GM18870 (cell line): ENCODE measurements at regions not wholly inside any gene's neighbourhood (a gene's known extent, or its start where the extent isn't known, plus 50 kb on each side); places are given as distances from the start of the nearest gene placed in this dataset.
"Not testable (repeated sequence)": the region's sequence is repeated elsewhere in the genome, so short reads cannot be mapped to it uniquely, and the experiment has no call there.

Experiments
- ATAC-seq: cut with Tn5 transposase; IDR thresholded peaks from one replicate; pipeline ENCODE4 v1.9.1; 2021; ENCODE audit warnings: moderate library complexity; ENCODE audit not compliant: unreplicated experiment

DNA sequence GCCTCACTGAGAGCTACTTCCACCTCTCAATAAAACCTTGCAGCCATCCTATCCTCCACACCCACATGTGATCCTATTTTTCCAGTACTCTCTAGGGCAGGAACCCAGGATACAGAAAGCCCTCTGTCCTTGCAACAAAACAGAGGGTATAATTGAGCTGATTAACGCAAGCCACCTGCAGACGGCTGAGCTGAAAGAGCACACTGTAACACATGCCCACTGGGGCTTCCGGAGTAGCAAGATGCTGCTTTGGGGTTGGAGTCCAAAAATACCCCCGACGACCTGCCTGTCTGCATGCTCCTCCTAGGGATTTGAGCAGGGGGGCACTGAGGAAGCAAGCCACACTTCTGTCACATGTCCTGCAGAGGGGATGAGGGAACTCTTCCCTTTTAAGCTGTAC lies 401.1 kb upstream of the FOXG1 start:
- no peak for ATAC-seq

DNA sequence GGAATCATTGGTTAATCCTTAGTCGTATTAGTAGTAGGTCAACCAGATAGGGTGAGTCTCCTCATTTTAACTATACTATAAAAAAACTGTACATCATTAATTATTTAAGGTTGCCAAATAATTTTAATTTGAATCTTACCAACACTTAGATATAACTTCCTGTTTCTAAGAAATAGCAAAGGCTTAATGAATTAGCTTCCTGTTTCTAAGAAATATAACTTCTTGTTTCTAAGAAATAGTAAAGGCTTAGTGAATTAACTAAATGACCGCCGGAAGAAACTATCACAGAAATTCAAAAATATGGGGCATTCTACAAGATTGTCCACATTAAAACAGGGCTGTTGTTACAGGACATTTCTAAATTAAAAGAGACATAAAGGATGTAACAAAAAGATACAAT lies 392.9 kb upstream of the FOXG1 start:
- ATAC-seq = no peak

DNA sequence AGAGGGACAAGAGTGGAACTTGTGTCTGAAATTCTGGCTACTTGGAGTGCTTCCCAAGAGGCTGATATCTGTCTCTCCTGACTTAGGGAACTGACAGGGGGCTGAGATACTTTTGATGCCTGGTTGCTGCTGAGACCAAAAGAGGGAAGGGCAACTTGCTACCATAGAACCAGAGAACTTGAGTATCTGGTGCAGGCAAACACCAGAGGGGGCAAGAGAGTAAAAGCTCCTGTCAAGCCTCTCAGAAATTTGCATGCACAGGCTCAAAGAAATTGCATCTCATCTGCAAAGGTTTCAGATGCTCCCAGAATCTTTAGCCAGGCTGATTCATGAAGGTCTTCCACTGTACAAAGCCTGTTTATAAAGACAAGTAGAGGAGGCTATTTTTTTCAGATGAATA lies 391.3 kb upstream of the FOXG1 start:
- no peak for ATAC-seq

DNA sequence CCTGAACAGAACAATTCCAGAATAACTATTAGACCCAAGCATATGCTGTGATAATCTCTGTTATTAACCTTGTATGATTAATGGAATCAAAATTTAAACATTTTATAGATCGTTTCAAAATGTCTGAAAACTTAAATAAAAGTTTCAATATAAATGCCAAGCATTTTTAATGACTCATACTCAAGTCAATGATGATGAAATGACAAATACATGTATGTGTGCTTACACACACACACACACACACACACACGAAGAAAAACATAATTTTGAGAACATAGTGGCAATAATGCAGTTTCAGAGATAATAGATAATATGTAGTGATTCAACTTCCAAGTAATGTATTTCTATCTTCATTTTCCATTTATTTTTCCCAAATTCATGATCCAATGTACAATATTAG lies 384.9 kb upstream of the FOXG1 start:
- no peak for ATAC-seq

DNA sequence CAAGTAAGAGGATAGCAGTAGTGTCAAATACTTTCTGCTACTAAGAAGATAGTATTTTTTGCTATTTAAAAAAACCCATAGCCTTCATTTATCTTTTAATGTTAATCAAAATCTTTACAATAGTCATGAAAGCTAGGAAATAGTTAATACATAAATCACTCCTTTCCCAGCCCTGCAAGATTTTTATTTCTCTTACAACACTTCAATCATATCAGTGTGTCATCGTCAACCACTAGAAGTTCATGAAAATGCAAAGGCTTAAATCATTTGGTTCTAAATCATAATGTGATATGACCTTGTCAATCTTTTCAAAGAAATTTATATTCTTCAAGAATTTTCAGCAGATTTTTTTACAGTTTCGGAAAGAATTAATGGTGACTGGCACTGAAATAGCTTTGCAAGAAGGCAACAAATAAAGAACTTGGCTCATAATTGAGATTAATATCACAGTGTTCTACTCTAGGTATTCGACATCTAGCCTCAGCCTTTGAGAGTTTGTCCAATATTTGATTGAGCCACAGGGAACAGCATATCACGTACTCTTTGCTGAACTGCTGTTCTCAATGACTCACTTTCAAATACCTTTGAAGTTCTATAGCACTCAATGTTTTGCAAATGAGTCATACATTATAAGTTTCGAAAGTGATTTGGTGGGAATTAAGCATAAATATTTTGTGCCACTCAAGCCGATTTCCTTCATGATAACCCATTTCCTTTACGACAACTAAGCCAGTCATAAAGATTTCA lies 384.0 kb upstream of the FOXG1 start:
- ATAC-seq = no peak

DNA sequence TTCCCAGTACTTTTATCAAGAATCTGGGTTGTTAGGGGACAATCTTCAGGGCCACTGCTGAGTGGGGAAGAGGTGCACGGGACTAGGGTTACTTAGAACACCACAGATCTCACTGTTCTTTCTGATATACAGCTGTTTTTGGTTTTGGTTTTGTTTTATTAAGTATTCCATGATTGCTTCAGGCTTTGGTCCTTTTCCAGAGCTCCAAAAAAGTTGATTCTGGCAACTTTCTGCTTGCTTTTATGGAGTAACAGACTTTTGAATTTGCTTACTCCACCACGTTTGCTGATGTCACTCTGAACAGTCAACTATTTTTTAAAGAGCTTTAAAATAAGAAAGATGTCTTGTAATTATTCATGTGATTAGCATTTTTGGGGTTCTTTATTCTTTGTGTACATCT lies 368.1 kb upstream of the FOXG1 start:
- ATAC-seq = no peak

DNA sequence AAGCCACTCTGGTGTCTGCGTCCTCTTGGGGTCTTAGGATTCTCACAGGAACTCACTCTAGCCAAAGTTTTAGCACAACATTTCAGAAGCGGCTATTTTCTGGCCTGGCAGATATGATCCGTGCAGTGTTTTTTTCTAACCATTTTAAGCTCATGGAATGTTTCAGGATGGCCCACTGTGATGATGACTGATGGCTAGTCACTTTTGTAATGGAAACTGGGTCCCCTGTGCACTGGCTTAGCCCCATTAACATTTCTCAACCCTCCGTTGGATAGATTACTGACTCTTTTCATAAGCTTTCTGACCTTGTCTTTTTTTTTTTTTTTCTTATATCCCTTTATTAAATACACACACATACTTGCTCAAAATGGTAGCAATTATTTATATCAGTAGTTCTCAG lies 364.9 kb upstream of the FOXG1 start:
- not testable (repeated sequence) for ATAC-seq

DNA sequence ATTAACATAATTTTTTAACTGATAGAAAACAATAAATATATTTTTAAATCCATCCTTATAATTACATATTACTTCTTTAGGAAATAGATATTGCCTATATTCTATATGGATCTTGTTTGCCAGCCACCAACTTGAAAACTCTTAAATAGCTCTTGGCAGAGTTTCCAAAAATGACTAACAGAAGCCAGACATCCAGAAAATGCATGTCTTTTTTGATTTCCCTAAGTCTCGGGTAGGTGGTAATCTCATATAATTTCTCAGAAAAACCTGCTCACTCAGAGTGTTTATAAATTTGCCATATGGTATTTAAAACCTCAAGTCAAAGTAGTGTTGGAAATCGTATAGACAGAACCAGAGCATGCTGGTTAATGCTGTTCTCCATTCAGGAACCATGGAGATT lies 360.4 kb upstream of the FOXG1 start:
- ATAC-seq = no peak

DNA sequence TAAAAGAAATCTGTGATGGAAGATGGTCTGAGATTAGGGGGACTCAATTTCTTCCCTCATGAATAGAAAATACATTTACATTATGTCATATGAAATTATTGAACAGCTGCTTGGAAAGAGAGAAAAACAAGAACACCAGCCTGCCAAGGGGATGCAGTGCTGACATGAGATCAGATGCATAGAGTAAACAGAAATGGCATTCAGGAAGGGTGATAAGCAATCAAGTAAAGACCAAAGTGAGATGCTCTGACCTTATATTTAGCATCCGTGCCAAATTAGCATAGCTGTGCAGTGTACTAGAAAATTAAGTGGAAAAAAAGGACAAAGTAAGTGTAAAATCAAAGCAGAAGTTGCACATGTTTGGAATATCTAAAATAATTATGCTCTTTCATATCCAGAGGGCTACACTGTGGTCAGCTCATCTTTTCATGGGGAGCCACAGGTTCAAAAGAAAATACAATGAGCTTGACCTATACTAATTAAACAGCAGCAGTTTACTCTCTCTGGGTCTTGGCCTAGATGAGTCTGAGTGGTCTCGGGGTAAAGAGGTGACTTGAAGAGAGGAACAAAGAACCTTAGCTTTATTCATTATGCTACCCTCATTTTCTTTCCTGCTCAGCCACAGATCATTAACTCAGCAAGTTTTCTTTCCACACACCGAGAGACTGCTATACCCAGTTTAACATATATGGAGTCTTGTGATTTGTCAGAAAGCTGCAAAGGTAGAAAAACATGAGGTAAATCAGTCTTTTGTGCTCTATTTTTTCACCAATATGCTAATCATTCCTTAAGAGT lies 359.4 kb upstream of the FOXG1 start:
- no peak for ATAC-seq

DNA sequence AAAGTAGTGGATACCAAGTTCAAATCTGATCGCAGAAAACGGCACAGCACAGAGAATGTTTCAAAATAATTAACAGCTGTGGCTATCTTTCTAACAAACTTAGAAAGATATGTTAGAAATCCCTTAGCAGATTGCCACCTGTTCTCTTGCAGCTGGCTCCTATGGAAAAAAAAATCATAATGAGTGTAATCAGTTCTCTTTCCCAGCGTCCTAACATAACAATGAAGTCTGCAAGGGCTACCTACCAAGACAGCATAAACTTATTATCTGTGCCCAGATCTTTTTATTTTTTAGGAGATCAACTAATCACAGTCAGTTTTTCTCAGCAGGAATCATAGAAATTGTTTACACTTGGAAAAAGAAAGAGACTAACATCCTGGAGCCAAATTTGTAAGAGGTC lies 358.6 kb upstream of the FOXG1 start:
- no peak for ATAC-seq

DNA sequence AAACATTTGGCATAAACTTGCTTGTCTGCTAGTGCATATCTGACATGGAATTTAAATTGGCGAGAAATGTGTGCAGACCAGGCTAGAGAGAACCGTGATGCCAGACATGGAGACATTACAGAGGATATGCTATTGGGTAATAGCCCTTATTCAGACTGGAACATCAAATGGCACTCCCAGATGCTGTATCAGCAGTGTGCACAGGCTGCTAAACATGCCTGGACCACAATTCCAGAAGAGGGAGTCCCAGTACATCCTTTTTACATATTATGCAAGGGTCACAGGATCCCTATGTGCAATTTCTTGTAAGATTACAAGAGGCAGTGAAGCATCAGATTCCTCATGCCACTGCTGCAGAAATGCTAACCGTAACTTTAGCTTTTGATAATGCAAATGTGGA lies 354.5 kb upstream of the FOXG1 start:
- ATAC-seq = no peak

DNA sequence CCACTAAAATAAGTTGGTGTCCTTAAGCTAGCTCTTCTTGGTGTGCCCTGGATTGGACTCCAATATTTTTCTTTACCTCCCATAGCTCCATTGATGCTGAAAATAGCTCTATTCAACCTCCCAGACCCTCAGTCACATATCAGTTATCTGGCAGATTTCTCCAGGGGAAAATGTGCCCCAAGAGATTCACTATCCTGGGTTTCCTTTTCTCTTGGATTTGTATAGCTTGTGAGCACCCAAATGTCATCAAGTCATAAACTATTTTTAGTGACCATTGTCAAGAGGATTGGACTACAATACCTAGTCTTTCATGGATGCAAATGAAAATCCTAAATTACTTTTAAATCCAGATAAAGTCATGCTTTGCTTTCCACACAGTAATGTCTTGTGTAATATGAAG lies 339.6 kb upstream of the FOXG1 start:
- no peak for ATAC-seq

DNA sequence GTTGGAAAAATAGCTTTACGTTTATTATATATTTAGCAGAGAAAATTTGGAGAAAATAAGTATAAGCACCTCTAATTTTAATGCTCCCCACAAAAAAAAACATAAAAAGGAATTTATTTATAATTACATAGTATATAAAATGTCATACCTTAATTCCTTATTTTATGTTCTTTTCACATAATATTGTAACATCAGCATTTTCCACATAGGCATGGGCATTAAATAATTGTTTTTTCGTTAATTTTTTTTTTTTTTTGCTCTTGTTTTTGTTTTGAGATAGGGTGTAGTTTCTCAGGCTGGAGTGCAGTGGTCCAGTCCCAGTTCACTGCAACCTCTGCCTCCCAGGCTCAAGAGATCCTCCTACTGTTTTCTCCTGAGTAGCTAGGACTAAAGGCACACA lies 329.8 kb upstream of the FOXG1 start:
- ATAC-seq = no peak

DNA sequence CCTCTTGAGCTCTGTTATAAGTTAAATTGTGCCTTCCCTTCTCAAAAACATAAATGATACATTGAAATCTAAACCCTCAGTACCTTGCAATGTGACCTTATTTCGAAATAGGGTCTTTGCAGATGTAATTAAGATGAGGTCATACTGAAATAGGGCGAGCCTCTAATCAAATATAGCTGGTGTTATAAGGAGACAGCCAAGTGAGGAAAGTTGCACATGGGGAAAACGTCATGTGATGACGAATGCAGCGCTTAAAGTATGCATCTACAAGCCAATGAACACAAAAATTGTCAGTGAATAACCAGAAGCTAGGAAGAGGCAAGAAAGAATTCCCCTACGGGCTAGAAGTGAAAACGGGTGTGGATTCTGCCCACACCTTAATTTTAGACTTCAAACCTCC lies 305.2 kb upstream of the FOXG1 start:
- no peak for ATAC-seq

DNA sequence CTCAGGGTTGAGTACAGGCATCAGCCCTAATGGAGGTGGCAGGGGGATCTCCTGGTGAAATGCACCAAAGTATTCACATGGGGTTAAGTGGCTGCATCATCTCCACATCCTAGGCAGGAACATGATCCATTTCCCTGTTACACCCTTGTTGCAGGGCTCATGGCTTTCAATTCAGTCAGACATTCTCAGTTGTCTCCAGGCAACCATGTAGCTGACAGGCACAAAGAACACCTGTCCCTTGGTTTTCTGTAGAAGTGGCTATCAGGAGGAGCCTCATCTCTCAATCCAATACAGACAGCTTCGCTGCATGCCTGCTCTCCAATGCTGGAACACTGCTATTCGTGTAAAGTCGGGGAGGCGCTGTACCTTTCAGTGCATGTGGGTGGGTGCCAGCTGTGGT lies 299.0 kb upstream of the FOXG1 start:
- ATAC-seq = no peak

DNA sequence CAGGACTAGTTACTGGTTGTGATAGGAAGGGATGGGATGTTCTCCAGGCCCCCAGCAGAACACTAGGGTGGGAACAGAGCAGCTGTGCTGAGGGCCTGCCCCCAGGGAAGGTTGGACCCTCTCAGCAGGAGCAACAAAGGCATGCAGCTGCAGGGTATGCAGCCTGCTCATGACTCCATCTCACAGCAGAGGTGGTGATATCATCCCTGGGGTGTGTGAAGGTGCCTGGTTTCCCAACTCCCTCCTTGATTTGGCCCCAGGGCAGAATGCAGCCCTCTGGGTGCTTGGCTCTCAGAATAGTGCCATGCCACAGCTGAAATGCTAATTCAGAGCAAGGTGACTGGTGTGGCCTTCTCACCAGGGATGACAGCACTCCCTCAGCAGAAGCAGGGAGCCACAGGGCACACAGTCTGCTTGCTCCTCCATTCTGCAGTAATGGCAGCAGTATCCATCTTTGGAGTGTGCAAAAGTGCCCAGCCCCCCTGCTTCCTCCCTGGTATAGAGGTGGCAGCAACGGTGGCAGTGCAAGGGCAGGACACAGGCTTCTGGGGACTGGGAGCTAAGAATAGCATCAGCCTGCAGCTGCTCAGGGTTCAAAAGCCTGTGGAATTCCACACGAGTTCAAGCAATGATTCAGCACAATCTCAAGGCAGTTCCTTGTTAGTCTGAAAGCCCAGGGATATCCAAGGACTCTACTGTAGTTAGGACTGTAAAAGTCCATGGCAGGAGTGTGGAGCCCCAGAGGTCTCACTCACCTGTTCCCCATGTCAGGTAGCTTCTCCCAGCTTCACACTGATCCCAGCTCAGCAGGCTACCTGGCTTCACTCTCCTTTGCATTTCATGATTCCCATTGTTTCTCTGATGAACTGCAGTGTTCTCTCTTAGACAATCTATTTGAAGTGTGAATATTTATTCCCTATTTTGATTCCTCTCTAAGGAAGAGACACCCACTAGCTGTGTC lies 298.1 kb upstream of the FOXG1 start:
- ATAC-seq = no peak

DNA sequence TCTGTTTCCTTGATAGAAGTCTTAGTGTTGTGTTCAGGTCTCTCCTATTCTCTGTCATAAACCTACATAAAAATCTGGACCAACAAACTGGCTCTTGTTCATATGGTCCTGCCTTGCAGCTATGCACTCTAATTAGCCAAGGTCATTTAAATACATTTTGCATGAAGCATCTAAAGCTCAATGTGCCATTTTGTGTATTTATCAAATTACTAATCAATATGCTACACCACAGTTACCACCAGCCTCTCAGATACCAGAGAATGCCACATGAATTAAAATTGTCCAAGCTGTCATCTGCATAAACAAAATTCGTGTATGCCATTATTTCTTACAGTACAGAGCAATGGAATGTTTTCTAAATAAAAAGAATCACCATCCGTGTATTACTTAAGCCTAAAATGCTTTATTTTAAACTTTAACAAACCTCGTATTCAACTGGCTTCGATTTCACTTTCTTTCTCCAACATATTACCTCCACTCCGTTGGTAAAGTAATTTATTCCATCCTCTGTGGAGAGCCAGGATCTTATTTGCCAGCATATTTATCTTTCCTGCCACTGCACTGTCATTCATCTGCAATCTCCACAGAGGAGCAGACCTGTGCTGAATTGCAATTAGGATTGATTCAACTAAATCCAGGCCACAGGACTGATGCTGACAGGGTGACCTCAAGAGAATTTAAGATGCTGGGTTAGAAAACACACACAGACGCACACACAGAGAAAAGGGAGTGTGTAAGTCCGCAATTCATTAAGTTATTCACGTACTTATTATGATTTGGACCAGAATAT lies 284.1 kb upstream of the FOXG1 start:
- ATAC-seq = no peak

DNA sequence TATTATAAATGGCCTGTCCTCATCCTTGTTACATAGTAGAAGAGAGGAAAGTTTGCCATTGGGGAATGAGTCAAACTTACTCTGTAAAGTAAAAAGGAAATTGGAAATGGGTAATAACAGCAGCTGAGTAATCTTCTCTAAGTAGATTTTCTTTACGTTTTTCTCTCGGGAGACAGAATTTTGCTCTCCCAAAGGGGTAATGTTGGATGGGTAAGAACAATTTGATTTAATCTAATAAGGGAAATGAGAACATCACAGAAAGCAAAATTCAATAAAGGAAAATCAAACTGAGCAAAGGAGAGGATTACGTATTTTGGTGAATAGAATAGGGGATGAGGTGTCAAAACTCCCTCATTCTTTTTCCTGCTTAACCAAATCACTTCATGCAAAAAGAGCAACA lies 283.1 kb upstream of the FOXG1 start:
- ATAC-seq = no peak

DNA sequence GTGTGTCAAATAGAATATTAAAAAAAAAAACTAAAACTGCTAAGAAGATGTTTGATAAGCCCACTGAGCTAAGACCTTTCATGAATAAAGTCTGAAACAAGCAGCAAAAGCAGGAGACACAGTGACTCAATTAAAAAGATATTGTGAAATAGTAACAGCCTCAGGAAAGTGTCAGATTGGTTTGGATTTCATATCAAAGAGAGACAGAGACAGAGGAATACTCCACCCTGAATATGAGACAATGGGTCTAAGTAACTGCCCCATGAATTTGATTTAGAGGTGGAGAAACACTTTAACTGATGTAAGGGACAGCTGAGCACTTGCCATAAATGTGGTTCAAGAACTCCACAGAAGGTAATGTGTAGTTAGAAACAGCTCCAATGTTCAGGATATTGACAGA lies 277.9 kb upstream of the FOXG1 start:
- ATAC-seq = no peak

DNA sequence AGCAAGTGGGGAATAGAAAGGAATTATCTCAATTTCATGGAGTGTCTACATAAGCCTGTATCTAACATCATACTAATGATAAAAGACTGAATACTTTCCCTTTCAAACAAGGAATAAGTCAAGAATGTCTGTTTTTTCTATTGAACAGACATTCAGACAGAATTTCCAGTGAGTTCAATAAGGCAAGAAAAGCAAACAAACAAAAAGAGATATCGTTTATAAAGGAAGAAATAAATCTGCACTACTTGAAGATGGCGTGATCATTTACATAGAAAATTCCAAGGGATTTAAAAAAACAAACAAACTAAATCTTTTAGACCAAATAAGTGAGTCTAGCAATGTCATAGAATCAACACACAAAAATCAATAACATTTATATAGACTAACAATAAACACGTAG lies 273.1 kb upstream of the FOXG1 start:
- no peak for ATAC-seq

DNA sequence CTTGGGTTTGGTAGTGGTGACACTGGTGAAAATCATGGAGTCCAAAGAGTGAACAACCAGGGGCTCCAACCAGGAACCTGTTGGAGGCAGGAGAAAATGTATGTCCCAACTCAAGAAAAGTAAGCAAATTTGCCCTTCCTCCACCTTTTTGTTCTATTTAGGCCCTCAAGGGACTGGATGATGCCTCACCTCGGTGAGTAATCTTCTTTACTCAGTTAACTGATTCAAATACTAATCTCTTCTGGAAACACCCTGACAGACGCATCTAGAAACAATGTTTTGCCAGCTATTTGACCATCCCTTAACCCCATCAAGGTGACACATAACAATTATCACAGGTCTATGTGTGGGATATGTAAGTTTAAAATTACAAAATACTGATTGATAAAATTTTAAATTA lies 272.4 kb upstream of the FOXG1 start:
- ATAC-seq = no peak
